SK-N-SH (cell line): ENCODE measurements at regions not wholly inside any gene's neighbourhood (a gene's known extent, or its start where the extent isn't known, plus 50 kb on each side); places are given as distances from the start of the nearest gene placed in this dataset.

Experiments used
- CTCF ChIA-PET: fragments of 300-600, 350-600 bp; formaldehyde crosslinking; extraction: SDS; loops from one replicate; lab custom pipeline; 2021; lab: Yijun Ruan, JAX
- POLR2A ChIA-PET: fragments of 350-600 bp; sonication (Branson Sonifier 250); formaldehyde crosslinking; extraction: SDS; loops from one replicate; lab custom pipeline; 2020; ENCODE audit warnings: antibody characterized with exemption, inconsistent platforms; lab: Yijun Ruan, JAX
- DNase-seq: peaks from one replicate; pipeline ENCODE4 v3.0.0; 2012
- H2AFZ ChIP-seq: fragments of 200-600 bp; sonication (generic); 2 replicates; pipeline ENCODE4 v1.8.1; 2016; ENCODE audit warnings: antibody characterized with exemption, mild to moderate bottlenecking, low read depth
- H3F3A ChIP-seq: fragments of 200-600 bp; sonication (generic); replicated peaks from 2 replicates; pipeline ENCODE3; 2016; ENCODE audit warnings: antibody characterized with exemption, mild to moderate bottlenecking; ENCODE audit not compliant: insufficient read depth
- H3K27ac ChIP-seq, 2 experiments: fragments of 200-500 bp in 1 of 2; fragments of 200-600 bp in 1 of 2; sonication (Bioruptor generic) in 1 of 2; sonication (generic), shearing (Covaris generic) in 1 of 2; 2 replicates each; pipeline versions ENCODE4 v1.5.1 to v1.6.1; 2014 to 2016; ENCODE audit warnings: low read depth in 2 of 2, inconsistent platforms in 1 of 2, low read length in 1 of 2, mild to moderate bottlenecking in 1 of 2, mixed read lengths in 1 of 2
- H3K27me3 ChIP-seq: fragments of 200-600 bp; sonication (generic), shearing (Covaris generic); 2 replicates; pipeline ENCODE4 v1.6.1; 2016; ENCODE audit warnings: mixed run types; ENCODE audit not compliant: insufficient read depth
- H3K36me3 ChIP-seq, 2 experiments: fragments of 200-500 bp in 1 of 2; fragments of 200-600 bp in 1 of 2; sonication (Bioruptor generic) in 1 of 2; sonication (generic) in 1 of 2; replicated peaks in 1 of 2; 2 replicates each; pipeline versions ENCODE3 to v1.5.1; 2014 to 2016; ENCODE audit warnings: low read length in 1 of 2, mild to moderate bottlenecking in 1 of 2; ENCODE audit not compliant: insufficient read depth in 2 of 2, control insufficient read depth in 1 of 2
- H3K4me1 ChIP-seq, 2 experiments: fragments of 200-500 bp in 1 of 2; fragments of 200-600 bp in 1 of 2; sonication (Bioruptor generic) in 1 of 2; sonication (generic), shearing (Covaris generic) in 1 of 2; 2 replicates each; pipeline versions ENCODE4 v1.5.1 to v1.6.1; 2014 to 2016; ENCODE audit warnings: low read depth in 1 of 2, low read length in 1 of 2, mixed run types in 1 of 2; ENCODE audit not compliant: insufficient read depth in 2 of 2, control insufficient read depth in 1 of 2
- H3K4me2 ChIP-seq: fragments of 200-600 bp; sonication (generic), shearing (Covaris generic); 2 replicates; pipeline ENCODE4 v1.6.1; 2017; ENCODE audit warnings: mixed run types
- H3K4me3 ChIP-seq, 2 experiments: fragments of 200-500 bp in 1 of 2; fragments of 200-600 bp in 1 of 2; sonication (Bioruptor generic) in 1 of 2; sonication (generic), shearing (Covaris generic) in 1 of 2; 2 replicates each; pipeline versions ENCODE4 v1.5.1 to v1.8.1; 2014 to 2016; ENCODE audit warnings: low read depth in 2 of 2, inconsistent platforms in 1 of 2, low read length in 1 of 2, mild to moderate bottlenecking in 1 of 2, mixed read lengths in 1 of 2, moderate library complexity in 1 of 2
- H3K79me2 ChIP-seq: fragments of 200-600 bp; sonication (generic); 2 replicates; pipeline ENCODE4 v1.8.1; 2017; ENCODE audit warnings: mild to moderate bottlenecking; ENCODE audit not compliant: insufficient read depth
- H3K9ac ChIP-seq: fragments of 200-600 bp; sonication (generic); 2 replicates; pipeline ENCODE4 v1.6.1; 2017; ENCODE audit warnings: mixed run types
- H3K9me2 ChIP-seq: fragments of 200-600 bp; sonication (generic); 2 replicates; pipeline ENCODE4 v1.6.1; 2017; ENCODE audit warnings: mixed run types
- H3K9me3 ChIP-seq: fragments of 200-600 bp; sonication (generic); 2 replicates; pipeline ENCODE4 v1.6.1; 2017; ENCODE audit warnings: mixed run types, mild to moderate bottlenecking, moderate library complexity
- H4K20me1 ChIP-seq: fragments of 200-600 bp; sonication (generic); 2 replicates; pipeline ENCODE4 v1.6.1; 2017; ENCODE audit warnings: mild to moderate bottlenecking, mixed run types; ENCODE audit not compliant: insufficient read depth
- ELF1 ChIP-seq: IDR thresholded peaks from 2 replicates; pipeline ENCODE4 v1.4.0; 2012
- EZH2phosphoT487 ChIP-seq: fragments of 200-600 bp; sonication (generic); IDR thresholded peaks from 2 replicates; pipeline ENCODE4 v1.6.1; 2017; ENCODE audit warnings: low read depth, mixed run types, mild to moderate bottlenecking, antibody characterized with exemption, moderate library complexity, borderline replicate concordance
- FOSL2 ChIP-seq: IDR thresholded peaks from 2 replicates; pipeline ENCODE4 v1.4.0; 2012; ENCODE audit warnings: low read depth, mild to moderate bottlenecking, moderate library complexity, borderline replicate concordance
- FOXJ3 ChIP-seq: sonication (generic); formaldehyde crosslinking; IDR thresholded peaks from 2 replicates; pipeline ENCODE4 v1.5.1; 2020; ENCODE audit warnings: mild to moderate bottlenecking, missing genetic modification reagents
- MEF2A ChIP-seq: IDR thresholded peaks from 2 replicates; pipeline ENCODE4 v1.4.0; 2012; ENCODE audit warnings: low read depth, borderline replicate concordance
- MXI1 ChIP-seq: IDR thresholded peaks from 2 replicates; pipeline ENCODE4 v1.6.1; 2012; ENCODE audit warnings: mild to moderate bottlenecking, low read depth, low read length, improper control_type of control experiment
- NFIC ChIP-seq: IDR thresholded peaks from 2 replicates; pipeline ENCODE4 v1.4.0; 2012; ENCODE audit warnings: borderline replicate concordance
- NRF1 ChIP-seq: IDR thresholded peaks from 2 replicates; pipeline ENCODE4 v1.6.1; 2012; ENCODE audit warnings: low read depth, mild to moderate bottlenecking, low read length
- POLR2AphosphoS5 ChIP-seq: IDR thresholded peaks from 2 replicates; pipeline ENCODE4 v1.6.1; 2012; ENCODE audit warnings: low read depth, low read length
- RAD21 ChIP-seq: IDR thresholded peaks from 2 replicates; pipeline ENCODE4 v1.6.1; 2012; ENCODE audit warnings: mild to moderate bottlenecking, low read length
- RCOR1 ChIP-seq: fragments of 150-350 bp; IDR thresholded peaks from 2 replicates; pipeline ENCODE4 v1.6.1; 2017; ENCODE audit warnings: antibody characterized with exemption, low read length
- REST ChIP-seq: IDR thresholded peaks from 2 replicates; pipeline ENCODE4 v1.6.1; 2012; ENCODE audit warnings: mild to moderate bottlenecking, low read depth, low read length, moderate library complexity
- RFX5 ChIP-seq: IDR thresholded peaks from 2 replicates; pipeline ENCODE4 v1.6.1; 2012; ENCODE audit warnings: mild to moderate bottlenecking, improper control_type of control experiment, low read length
- SIN3A ChIP-seq: IDR thresholded peaks from 2 replicates; pipeline ENCODE4 v1.6.1; 2012; ENCODE audit warnings: low read depth, mild to moderate bottlenecking, low read length, moderate library complexity, borderline replicate concordance
- SMC3 ChIP-seq: IDR thresholded peaks from 2 replicates; pipeline ENCODE4 v1.6.1; 2012; ENCODE audit warnings: low read depth, low read length, improper control_type of control experiment
- TEAD4 ChIP-seq: IDR thresholded peaks from 2 replicates; pipeline ENCODE4 v1.4.0; 2012; ENCODE audit warnings: mild to moderate bottlenecking, borderline replicate concordance; ENCODE audit not compliant: insufficient read depth
- YY1 ChIP-seq: IDR thresholded peaks from 2 replicates; pipeline ENCODE4 v1.4.0; 2012; ENCODE audit warnings: low read depth, mild to moderate bottlenecking
- WGBS: methylation state at CpG from one replicate; pipeline ENCODE4 v1.1.6; 2017; ENCODE audit warnings: low lambda C conversion rate; 5-methylcytosine and 5-hydroxymethylcytosine counted together
- TF ChIP-seq, protein P1 (sequence below): fragments of 150-350 bp; IDR thresholded peaks from 2 replicates; pipeline ENCODE4 v1.6.1; 2017; ENCODE audit warnings: antibody characterized with exemption, low read length, low read depth, borderline replicate concordance
- TF ChIP-seq, protein P2 (sequence below): fragments of 200-600 bp; sonication (generic); IDR thresholded peaks from 2 replicates; pipeline ENCODE4 v1.6.1; 2017; ENCODE audit warnings: antibody characterized with exemption, mild to moderate bottlenecking, moderate library complexity

GRCh38 chr16:55941552-55941951 is 66.4 kb upstream of the CES5A start:
- Histone ChIP-seq H4K20me1 (no peaks in the 10 kb centered on the region), H3K9ac (no peak overlapping the region), H3K4me2 (no peak overlapping the region), H3F3A (no peaks in the 10 kb centered on the region), H2AFZ (no peak overlapping the region), H3K4me3 (no peak overlapping the region)
- POLR2A ChIA-PET, result no interaction called here
- no peak for DNase-seq
- TF ChIP-seq TEAD4, result no peak
- TF ChIP-seq FOXJ3 (CRISPR knock-in tag), result no peak
- TF ChIP-seq, protein P1, sequence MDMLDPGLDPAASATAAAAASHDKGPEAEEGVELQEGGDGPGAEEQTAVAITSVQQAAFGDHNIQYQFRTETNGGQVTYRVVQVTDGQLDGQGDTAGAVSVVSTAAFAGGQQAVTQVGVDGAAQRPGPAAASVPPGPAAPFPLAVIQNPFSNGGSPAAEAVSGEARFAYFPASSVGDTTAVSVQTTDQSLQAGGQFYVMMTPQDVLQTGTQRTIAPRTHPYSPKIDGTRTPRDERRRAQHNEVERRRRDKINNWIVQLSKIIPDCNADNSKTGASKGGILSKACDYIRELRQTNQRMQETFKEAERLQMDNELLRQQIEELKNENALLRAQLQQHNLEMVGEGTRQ, result no peak
- TF ChIP-seq RAD21, result no peak
- TF ChIP-seq, protein P2, sequence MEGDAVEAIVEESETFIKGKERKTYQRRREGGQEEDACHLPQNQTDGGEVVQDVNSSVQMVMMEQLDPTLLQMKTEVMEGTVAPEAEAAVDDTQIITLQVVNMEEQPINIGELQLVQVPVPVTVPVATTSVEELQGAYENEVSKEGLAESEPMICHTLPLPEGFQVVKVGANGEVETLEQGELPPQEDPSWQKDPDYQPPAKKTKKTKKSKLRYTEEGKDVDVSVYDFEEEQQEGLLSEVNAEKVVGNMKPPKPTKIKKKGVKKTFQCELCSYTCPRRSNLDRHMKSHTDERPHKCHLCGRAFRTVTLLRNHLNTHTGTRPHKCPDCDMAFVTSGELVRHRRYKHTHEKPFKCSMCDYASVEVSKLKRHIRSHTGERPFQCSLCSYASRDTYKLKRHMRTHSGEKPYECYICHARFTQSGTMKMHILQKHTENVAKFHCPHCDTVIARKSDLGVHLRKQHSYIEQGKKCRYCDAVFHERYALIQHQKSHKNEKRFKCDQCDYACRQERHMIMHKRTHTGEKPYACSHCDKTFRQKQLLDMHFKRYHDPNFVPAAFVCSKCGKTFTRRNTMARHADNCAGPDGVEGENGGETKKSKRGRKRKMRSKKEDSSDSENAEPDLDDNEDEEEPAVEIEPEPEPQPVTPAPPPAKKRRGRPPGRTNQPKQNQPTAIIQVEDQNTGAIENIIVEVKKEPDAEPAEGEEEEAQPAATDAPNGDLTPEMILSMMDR, result no peak
- TF ChIP-seq RFX5, result no peak
- TF ChIP-seq MEF2A, result no peak
- TF ChIP-seq POLR2AphosphoS5, result no peak
- no peak for TF ChIP-seq ELF1
- no peak for TF ChIP-seq EZH2phosphoT487
- no peak for TF ChIP-seq SIN3A
- TF ChIP-seq, all 33 proteins: peak for 0
- Histone ChIP-seq H3K27me3 (no peaks in the 10 kb centered on the region), H3K79me2 (no peaks in the 10 kb centered on the region), H3K9me2 (peaks cover 7% of the 10 kb centered on the region; the same call in 1 of the 2 replicates), H3K36me3 (no peaks in the 10 kb centered on the region), H3K4me1 (no peaks in the 10 kb centered on the region; a peak in 1 of 4 replicates), H3K9me3 (no peaks in the 10 kb centered on the region), H3K27ac (no peak overlapping the region)
- 6% methylated on average over 2 of the region's 2 CpGs for WGBS
- CTCF ChIA-PET, result interaction anchor here (1.0 to 6.5 kb wide), 5 partner anchors 10 to 477 kb away, joined by 3 to 104 read pairs (median 25); no protein-coding TSS in a partner anchor

- no peak overlapping the region for H3K4me3 ChIP-seq
- no peaks in the 10 kb centered on the region for H3K36me3 ChIP-seq
- DNase-seq, result no peak
- no peaks in the 10 kb centered on the region for H4K20me1 ChIP-seq
- H3K9me3 ChIP-seq, result no peaks in the 10 kb centered on the region
- no peak overlapping the region for H3K27ac ChIP-seq
- no peak overlapping the region for H3K4me2 ChIP-seq
- H3K9ac ChIP-seq, result no peak overlapping the region
- H3K79me2 ChIP-seq, result no peaks in the 10 kb centered on the region
- no peaks in the 10 kb centered on the region for H3K27me3 ChIP-seq
- ChIA-PET POLR2A (no interaction called here), CTCF (no interaction called here)
- peaks cover 7% of the 10 kb centered on the region; the same call in 1 of the 2 replicates for H3K9me2 ChIP-seq
- H3F3A ChIP-seq, result no peaks in the 10 kb centered on the region
- H2AFZ ChIP-seq, result no peak overlapping the region
- no peaks in the 10 kb centered on the region for H3K4me1 ChIP-seq
- WGBS, result 12% methylated on average over 1 of the region's 1 CpG
- TF ChIP-seq NFIC (no peak), SMC3 (no peak), POLR2AphosphoS5 (no peak), REST (no peak), RAD21 (no peak), MXI1 (no peak), RCOR1 (no peak), NRF1 (no peak), FOXJ3 (CRISPR knock-in tag) (no peak), FOSL2 (no peak), YY1 (no peak)
- TF ChIP-seq, protein P1, result no peak
Observed at GRCh38 chr16:55938126-55938525, 63.0 kb upstream of the CES5A start.
